ENCODE measurements at regions not wholly inside any gene's neighbourhood (a gene's known extent, or its start where the extent isn't known, plus 50 kb on each side); places are given as distances from the start of the nearest gene placed in this dataset.
A peak's percentile ranks its signal among the peaks of the same experiment; 100 is the strongest.

DNA sequence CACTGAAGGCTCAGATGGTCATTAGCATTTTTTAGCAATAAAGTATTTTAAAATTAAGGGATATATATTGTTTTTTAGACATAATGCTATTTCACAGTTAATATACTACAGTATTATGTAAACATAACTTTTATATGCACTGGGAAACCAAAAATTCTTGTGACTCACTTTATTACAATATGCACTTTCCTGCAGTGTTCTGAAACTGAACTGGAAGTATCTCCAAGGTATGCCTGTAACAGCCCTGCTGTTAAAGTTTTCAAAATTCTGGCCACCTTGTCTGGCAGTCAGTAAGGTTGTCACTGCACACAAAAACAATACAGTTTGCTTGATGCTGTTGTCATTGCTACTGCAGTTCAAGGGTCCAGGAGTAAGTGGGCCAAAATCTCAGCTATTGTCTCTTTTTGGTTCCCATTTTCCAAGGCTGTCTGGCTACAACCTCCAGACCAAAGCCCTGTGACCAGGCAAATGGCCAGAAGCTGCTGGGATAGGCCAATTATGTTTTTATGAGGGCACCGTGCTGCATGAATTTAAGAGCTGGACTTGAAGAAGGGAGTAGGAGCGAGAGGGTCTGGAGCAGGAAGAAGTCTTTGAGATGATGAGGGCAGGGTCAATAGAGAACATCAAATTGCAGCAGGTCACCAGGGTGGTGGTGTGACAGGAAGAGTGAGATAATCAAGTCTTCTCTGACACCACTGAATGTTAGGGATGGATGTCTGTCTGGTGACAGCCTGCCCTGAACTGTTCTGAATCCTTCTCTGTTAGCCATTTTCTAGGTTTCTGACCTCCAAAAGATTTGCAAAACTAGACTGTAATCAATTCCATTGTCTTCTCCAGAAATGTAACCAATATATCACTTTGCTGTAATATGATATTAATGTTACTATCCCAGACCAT is 82.3 kb upstream of the CACHD1 start:
- H3K36me3 ChIP-seq (ENCODE audit: control insufficient read depth in 2 of 2, insufficient read depth in 2 of 2, low read length in 1 of 2): no peaks in the 10 kb centered on the region
- no peaks in the 10 kb centered on the region for H3K9me3 ChIP-seq (ENCODE audit: control insufficient read depth in 2 of 2, insufficient read depth in 1 of 2, low read length in 1 of 2)
- no peak overlapping the region for H3K27ac ChIP-seq (ENCODE audit: low read depth in 1 of 2, low read length in 1 of 2)
- DNase-seq (ENCODE audit: low read depth in 6 of 9, low spot score in 9 of 9): no peak
- 100% methylated on average over 2 of the region's 2 CpGs for WGBS
- no peak overlapping the region for H3K4me3 ChIP-seq (ENCODE audit: low read length in 2 of 2)
- no peaks in the 10 kb centered on the region for H3K4me1 ChIP-seq (ENCODE audit: control insufficient read depth in 2 of 2, insufficient read depth in 2 of 2, low read length in 2 of 2)
- H3K27me3 ChIP-seq (ENCODE audit: control insufficient read depth in 2 of 2, insufficient read depth in 1 of 2, low read length in 1 of 2): no peaks in the 10 kb centered on the region

DNA sequence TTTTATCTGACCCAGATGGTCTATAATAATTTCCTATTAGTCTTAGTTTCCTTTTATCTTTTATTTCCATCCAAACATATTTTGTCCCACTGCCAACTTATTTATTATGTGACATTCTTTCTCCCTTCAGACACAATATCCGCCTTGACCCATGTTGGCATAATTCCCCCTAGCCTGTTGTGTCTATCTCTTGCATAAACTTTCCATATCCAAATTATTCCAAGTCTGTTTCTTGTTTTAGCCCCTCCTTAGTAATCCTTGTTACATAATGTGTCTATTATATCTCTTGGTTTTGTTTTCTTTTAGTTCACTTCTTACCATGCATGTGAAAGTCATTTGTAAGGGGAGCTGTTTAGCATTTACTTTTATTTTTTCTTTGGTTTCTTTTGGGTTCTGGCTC is 81.6 kb upstream of the CACHD1 start:
- Histone ChIP-seq H3K36me3 (ENCODE audit: control insufficient read depth in 2 of 2, insufficient read depth in 2 of 2, low read length in 1 of 2) (no peaks in the 10 kb centered on the region), H3K4me3 (ENCODE audit: low read length in 2 of 2) (no peak overlapping the region), H3K4me1 (ENCODE audit: control insufficient read depth in 2 of 2, insufficient read depth in 2 of 2, low read length in 2 of 2) (no peaks in the 10 kb centered on the region), H3K27me3 (ENCODE audit: control insufficient read depth in 2 of 2, insufficient read depth in 1 of 2, low read length in 1 of 2) (no peaks in the 10 kb centered on the region), H3K27ac (ENCODE audit: low read depth in 1 of 2, low read length in 1 of 2) (no peak overlapping the region), H3K9me3 (ENCODE audit: control insufficient read depth in 2 of 2, insufficient read depth in 1 of 2, low read length in 1 of 2) (no peaks in the 10 kb centered on the region)
- WGBS: 98% methylated on average over 1 of the region's 1 CpG
- DNase-seq (ENCODE audit: low read depth in 6 of 9, low spot score in 9 of 9): no peak

DNA sequence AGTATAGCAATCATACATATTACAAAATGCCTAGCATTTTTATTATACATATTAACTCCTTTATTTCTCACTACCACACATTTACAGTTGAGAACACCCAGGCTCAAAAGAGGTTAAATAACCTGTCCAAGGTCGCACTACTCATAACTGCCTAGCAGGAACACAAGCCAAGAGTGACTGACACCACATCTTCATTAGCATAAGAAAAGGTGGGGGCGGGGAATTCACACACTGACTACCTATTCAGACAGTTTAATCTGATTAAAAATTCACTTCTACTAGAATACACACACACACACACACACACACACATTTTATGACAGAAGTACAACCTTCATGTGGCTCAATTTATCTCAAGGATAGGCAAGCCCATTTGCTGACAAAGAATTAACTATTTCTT is 77.8 kb upstream of the CACHD1 start:
- Histone ChIP-seq H3K27ac (ENCODE audit: low read depth in 1 of 2, low read length in 1 of 2) (no peak overlapping the region), H3K4me3 (ENCODE audit: low read length in 2 of 2) (no peak overlapping the region), H3K36me3 (ENCODE audit: control insufficient read depth in 2 of 2, insufficient read depth in 2 of 2, low read length in 1 of 2) (no peaks in the 10 kb centered on the region), H3K27me3 (ENCODE audit: control insufficient read depth in 2 of 2, insufficient read depth in 1 of 2, low read length in 1 of 2) (no peaks in the 10 kb centered on the region), H3K4me1 (ENCODE audit: control insufficient read depth in 2 of 2, insufficient read depth in 2 of 2, low read length in 2 of 2) (no peaks in the 10 kb centered on the region), H3K9me3 (ENCODE audit: control insufficient read depth in 2 of 2, insufficient read depth in 1 of 2, low read length in 1 of 2) (no peaks in the 10 kb centered on the region)
- DNase-seq (ENCODE audit: low read depth in 6 of 9, low spot score in 9 of 9): no peak
- 93% methylated on average over 2 of the region's 2 CpGs for WGBS

DNA sequence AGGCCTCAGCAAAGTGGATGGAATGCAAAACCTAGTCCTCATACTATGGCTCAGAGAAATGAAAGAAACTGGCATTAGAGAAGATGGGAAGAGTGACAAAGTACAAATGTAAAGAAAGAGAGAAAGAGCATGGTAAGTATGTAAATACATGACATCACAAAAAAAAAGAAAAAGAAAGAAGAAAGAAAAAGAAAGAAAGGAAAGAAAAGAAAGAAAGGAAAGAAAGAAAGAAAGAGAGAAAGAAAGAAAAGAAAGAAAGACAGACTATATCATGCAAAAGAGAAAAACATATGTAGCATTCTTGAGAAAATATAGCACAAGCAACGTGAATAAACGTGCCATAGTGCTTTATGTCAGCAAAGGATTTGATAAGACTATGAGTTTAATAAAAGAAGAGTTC is 76.1 kb upstream of the CACHD1 start:
- Histone ChIP-seq H3K4me1 (ENCODE audit: control insufficient read depth in 2 of 2, insufficient read depth in 2 of 2, low read length in 2 of 2) (no peaks in the 10 kb centered on the region), H3K27ac (ENCODE audit: low read depth in 1 of 2, low read length in 1 of 2) (no peak overlapping the region), H3K4me3 (ENCODE audit: low read length in 2 of 2) (no peak overlapping the region), H3K9me3 (ENCODE audit: control insufficient read depth in 2 of 2, insufficient read depth in 1 of 2, low read length in 1 of 2) (no peaks in the 10 kb centered on the region), H3K27me3 (ENCODE audit: control insufficient read depth in 2 of 2, insufficient read depth in 1 of 2, low read length in 1 of 2) (no peaks in the 10 kb centered on the region), H3K36me3 (ENCODE audit: control insufficient read depth in 2 of 2, insufficient read depth in 2 of 2, low read length in 1 of 2) (no peaks in the 10 kb centered on the region)
- DNase-seq (ENCODE audit: low read depth in 6 of 9, low spot score in 9 of 9): no peak
- 95% methylated on average over 2 of the region's 2 CpGs for WGBS

DNA sequence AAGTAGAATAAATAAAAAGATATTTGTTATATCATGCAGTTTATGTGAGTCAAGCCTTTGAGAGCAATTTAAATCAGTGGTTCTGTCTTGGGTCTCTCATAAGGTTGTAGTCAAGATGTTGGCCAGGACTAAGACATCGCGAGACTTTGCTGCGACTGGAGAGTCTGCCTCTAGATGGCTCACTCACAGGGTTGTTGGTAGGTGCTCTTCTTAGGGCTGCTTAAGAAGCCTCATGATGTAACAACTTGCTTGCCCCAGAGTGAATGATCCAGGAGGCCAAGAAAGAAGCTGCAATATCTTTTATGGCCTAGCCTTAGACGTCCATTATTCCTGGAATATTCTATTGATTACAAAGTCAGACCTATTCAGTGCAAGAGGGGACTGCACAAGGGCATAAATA is 73.1 kb upstream of the CACHD1 start:
- WGBS: 96% methylated on average over 4 of the region's 4 CpGs
- DNase-seq (ENCODE audit: low read depth in 6 of 9, low spot score in 9 of 9): peak in 2 of 9 donors; percentile 5 to 8

DNA sequence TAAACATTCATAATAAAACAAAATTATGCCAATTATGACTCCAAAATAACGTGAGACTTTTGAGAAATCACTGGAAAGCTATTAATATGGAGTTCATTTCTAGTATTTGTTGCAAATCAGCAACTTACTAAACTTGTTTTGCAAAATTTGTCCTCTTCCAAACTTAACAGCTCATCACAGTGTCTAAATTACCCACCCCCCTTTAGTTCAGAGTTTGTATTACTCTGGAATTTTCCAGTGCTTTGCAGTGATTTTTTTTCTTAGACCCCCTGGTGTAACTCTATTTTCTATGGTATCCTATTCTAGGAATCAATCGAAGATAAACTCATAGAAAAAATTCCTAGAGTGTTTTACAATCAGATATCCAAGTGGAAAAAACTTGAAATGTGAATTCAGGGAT is 72.4 kb upstream of the CACHD1 start:
- no peak for DNase-seq (ENCODE audit: low read depth in 6 of 9, low spot score in 9 of 9)
- WGBS: 93% methylated on average over 2 of the region's 2 CpGs
- Histone ChIP-seq H3K27ac (ENCODE audit: low read depth in 1 of 2, low read length in 1 of 2) (no peak overlapping the region), H3K4me1 (ENCODE audit: control insufficient read depth in 2 of 2, insufficient read depth in 2 of 2, low read length in 2 of 2) (no peaks in the 10 kb centered on the region), H3K4me3 (ENCODE audit: low read length in 2 of 2) (no peak overlapping the region), H3K9me3 (ENCODE audit: control insufficient read depth in 2 of 2, insufficient read depth in 1 of 2, low read length in 1 of 2) (no peaks in the 10 kb centered on the region), H3K27me3 (ENCODE audit: control insufficient read depth in 2 of 2, insufficient read depth in 1 of 2, low read length in 1 of 2) (no peaks in the 10 kb centered on the region), H3K36me3 (ENCODE audit: control insufficient read depth in 2 of 2, insufficient read depth in 2 of 2, low read length in 1 of 2) (no peaks in the 10 kb centered on the region)

More for the DNA sequence above, 73.1 kb upstream of the CACHD1 start:
- Histone ChIP-seq H3K4me3 (ENCODE audit: low read length in 2 of 2) (no peak overlapping the region), H3K27ac (ENCODE audit: low read depth in 1 of 2, low read length in 1 of 2) (no peak overlapping the region), H3K9me3 (ENCODE audit: control insufficient read depth in 2 of 2, insufficient read depth in 1 of 2, low read length in 1 of 2) (no peaks in the 10 kb centered on the region), H3K27me3 (ENCODE audit: control insufficient read depth in 2 of 2, insufficient read depth in 1 of 2, low read length in 1 of 2) (no peaks in the 10 kb centered on the region), H3K4me1 (ENCODE audit: control insufficient read depth in 2 of 2, insufficient read depth in 2 of 2, low read length in 2 of 2) (no peaks in the 10 kb centered on the region), H3K36me3 (ENCODE audit: control insufficient read depth in 2 of 2, insufficient read depth in 2 of 2, low read length in 1 of 2) (no peaks in the 10 kb centered on the region)

DNA sequence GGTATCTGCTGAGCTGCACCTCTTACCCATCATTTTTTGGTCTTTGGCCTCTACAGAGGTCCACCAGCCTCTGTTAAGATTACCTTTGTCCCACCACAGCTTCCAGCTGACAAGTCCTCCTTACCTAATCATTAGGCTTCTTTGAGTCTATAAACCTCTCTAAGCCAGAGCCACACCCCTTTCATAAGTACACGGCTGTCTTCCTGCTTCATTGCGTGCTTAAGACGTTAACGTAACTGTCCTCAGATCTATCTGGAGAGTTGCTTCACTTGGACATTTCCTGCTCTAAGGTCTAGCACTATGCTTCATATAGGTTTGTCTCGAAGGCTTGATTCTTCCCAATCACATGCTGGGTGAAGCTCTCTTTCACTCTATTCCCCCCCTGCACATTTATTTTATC is 71.0 kb upstream of the CACHD1 start:
- no peak for DNase-seq (ENCODE audit: low read depth in 6 of 9, low spot score in 9 of 9)
- Histone ChIP-seq H3K4me1 (ENCODE audit: control insufficient read depth in 2 of 2, insufficient read depth in 2 of 2, low read length in 2 of 2) (no peaks in the 10 kb centered on the region), H3K4me3 (ENCODE audit: low read length in 2 of 2) (no peak overlapping the region), H3K36me3 (ENCODE audit: control insufficient read depth in 2 of 2, insufficient read depth in 2 of 2, low read length in 1 of 2) (no peaks in the 10 kb centered on the region), H3K27ac (ENCODE audit: low read depth in 1 of 2, low read length in 1 of 2) (no peak overlapping the region), H3K9me3 (ENCODE audit: control insufficient read depth in 2 of 2, insufficient read depth in 1 of 2, low read length in 1 of 2) (no peaks in the 10 kb centered on the region), H3K27me3 (ENCODE audit: control insufficient read depth in 2 of 2, insufficient read depth in 1 of 2, low read length in 1 of 2) (no peaks in the 10 kb centered on the region)
- WGBS: 97% methylated on average over 5 of the region's 5 CpGs

DNA sequence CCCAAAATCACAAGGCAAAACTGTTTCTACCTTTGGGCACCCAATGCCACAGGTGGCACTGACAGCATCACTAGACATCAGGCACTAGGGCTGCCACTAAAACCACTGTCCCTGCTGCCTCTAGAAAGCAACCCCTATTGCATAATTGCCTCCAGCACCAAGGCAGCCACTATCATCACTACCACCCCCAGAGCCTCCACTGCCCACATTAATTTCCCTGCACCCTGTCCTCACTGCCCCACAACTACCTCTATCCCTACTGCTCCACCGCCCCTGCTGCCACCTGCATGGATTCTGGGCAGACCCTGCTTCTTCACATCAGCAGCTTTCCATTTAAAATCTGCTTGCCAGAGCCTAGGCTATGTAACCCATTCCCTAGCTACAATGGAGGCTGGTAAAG is 68.6 kb upstream of the CACHD1 start:
- Histone ChIP-seq H3K4me3 (ENCODE audit: low read length in 2 of 2) (no peak overlapping the region), H3K27me3 (ENCODE audit: control insufficient read depth in 2 of 2, insufficient read depth in 1 of 2, low read length in 1 of 2) (no peaks in the 10 kb centered on the region), H3K9me3 (ENCODE audit: control insufficient read depth in 2 of 2, insufficient read depth in 1 of 2, low read length in 1 of 2) (no peaks in the 10 kb centered on the region), H3K4me1 (ENCODE audit: control insufficient read depth in 2 of 2, insufficient read depth in 2 of 2, low read length in 2 of 2) (no peaks in the 10 kb centered on the region), H3K27ac (ENCODE audit: low read depth in 1 of 2, low read length in 1 of 2) (no peak overlapping the region), H3K36me3 (ENCODE audit: control insufficient read depth in 2 of 2, insufficient read depth in 2 of 2, low read length in 1 of 2) (no peaks in the 10 kb centered on the region)
- WGBS: 96% methylated on average over 1 of the region's 1 CpG
- DNase-seq (ENCODE audit: low read depth in 6 of 9, low spot score in 9 of 9): no peak

DNA sequence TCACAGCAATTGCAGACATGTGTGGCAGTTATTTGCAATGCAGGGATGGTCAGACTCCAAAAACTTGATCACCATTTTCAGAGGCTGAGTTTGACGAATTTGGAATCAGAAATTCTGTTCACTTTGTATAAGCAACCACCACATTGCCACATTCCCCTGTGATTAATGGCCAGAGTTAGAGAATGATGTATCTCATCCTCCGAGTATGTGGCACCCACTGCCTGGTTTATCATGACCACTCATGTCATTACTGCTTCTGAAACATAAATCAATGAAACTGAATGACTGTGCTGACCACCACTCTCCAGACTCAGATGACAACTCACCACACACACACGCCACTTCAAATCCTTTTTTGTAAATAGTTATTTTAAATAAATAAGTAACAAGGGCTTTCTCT is 66.6 kb upstream of the CACHD1 start:
- DNase-seq (ENCODE audit: low read depth in 6 of 9, low spot score in 9 of 9): no peak
- Histone ChIP-seq H3K27ac (ENCODE audit: low read depth in 1 of 2, low read length in 1 of 2) (no peak overlapping the region), H3K27me3 (ENCODE audit: control insufficient read depth in 2 of 2, insufficient read depth in 1 of 2, low read length in 1 of 2) (no peaks in the 10 kb centered on the region), H3K36me3 (ENCODE audit: control insufficient read depth in 2 of 2, insufficient read depth in 2 of 2, low read length in 1 of 2) (no peaks in the 10 kb centered on the region), H3K4me1 (ENCODE audit: control insufficient read depth in 2 of 2, insufficient read depth in 2 of 2, low read length in 2 of 2) (no peaks in the 10 kb centered on the region), H3K9me3 (ENCODE audit: control insufficient read depth in 2 of 2, insufficient read depth in 1 of 2, low read length in 1 of 2) (no peaks in the 10 kb centered on the region), H3K4me3 (ENCODE audit: low read length in 2 of 2) (no peak overlapping the region)
- 97% methylated on average over 3 of the region's 3 CpGs for WGBS

All from thymus (tissue), 11 donors.